ELF-1 (cell line): ENCODE measurements at regions not wholly inside any gene's neighbourhood (a gene's known extent, or its start where the extent isn't known, plus 50 kb on each side); places are given as distances from the start of the nearest gene placed in this dataset.

Experiments
- DNase-seq: peaks from one replicate; pipeline ENCODE4 v3.0.0-alpha.2; 2016; ENCODE audit warnings: low read depth, low spot score

DNA sequence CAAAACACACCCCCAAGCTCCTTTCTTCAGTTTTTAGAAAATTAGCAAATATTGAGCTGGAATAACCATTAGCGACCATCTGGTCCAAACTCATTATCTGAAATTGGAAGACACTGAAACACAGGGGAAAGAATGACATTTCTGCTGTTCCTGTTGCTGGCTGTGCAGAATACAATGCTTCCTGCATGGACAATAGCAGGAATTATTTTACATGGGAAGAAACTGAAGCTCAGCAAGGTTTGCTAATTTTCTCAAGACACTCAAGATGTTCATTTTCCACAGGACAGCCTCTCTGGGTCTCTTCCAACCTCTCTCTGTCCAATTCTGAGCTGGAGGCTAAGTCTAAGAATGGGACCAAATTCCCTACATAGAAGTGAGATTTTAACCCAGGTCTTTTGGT, 81.9 kb upstream of the TNS3 start:
- no peak for DNase-seq

DNA sequence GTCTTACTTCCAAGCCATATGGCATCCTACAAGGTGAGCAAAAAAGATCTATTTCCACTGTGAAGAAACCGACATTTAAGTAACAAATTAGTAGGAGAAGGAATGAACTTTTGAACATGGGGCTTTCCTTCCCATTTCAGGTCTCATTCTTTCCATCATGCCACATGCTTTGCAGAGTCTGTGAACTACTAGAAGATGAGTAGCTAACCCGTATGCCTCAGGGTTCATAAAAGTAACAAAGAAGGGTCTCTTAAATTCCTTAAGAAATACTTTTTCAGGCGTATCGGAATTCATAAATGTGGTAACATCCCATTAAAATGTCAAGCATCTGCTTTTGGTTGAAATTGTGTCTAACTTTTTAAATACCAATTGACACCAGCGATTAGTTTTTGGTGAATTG, 81.3 kb upstream of the TNS3 start:
- no peak for DNase-seq

DNA sequence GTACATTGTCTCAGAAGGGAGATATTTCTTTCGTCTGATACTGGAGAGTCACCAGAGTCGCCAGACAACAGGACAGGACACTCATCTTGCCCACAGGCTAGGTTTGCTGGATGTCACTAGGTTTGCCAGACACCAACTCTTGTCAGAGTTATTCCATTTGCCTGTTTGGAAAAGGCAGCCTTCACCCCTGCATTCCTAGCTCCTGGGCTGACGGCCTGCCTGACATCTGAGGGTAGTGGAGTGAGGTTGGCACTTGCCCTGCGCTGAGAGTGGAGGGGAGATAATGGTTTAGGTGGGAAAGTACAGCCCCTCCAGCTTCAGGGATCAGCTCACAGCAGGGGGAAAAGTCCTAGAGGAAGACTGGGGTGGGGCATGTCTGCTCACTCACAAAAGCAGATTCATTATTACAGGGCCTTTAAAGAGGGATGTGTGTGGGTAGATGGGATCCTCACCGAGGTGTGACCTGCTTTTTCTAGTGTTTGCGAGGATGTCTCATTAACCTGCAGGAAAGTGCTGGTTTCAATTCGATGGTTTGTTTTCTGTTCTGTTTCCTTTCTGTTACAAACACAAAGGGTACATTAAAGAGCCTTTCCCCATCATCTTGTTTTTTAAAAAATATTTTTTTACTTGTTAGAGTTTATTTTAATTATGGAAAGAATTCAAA, 79.3 kb upstream of the TNS3 start:
- DNase-seq = peak; percentile 65

DNA sequence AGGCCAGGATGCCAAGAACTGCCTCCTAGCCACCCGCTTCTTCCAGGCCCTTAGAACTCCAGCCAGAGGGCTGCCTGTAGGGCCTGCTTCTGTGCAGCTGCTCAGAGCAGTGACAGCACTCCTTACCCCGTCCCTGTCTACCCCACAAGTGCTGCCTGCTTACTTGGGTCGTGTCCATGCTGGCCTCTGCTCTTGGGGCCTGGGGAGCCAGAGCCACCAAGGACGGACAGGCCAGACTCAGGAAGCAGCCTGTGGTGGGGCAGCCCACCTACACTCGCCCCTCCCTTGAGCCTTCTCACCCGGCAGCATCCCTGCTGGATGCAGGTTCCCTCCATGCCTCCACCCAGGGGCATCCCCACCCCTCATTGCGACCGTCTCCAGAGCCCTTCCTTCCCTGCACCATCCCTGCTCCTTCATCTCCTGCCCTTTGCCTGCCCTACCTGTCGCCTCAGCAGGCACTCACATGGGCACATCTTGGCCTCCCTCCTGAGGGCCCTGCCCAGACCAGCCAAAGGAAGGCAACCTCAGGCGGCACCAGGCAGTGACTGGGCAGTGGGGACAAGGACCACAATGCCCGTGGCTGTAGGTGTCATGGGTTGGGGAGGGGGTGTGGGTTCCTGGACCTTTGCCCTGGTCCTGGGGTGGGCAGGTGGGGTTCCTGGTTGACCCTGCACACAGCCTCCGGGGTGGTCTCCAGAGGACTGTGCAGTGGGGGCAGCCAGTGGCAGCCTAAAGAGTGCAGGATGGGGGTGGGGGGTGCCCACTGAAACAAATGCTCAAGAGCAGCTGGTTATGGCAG, 78.0 kb upstream of the TNS3 start:
- no peak for DNase-seq

DNA sequence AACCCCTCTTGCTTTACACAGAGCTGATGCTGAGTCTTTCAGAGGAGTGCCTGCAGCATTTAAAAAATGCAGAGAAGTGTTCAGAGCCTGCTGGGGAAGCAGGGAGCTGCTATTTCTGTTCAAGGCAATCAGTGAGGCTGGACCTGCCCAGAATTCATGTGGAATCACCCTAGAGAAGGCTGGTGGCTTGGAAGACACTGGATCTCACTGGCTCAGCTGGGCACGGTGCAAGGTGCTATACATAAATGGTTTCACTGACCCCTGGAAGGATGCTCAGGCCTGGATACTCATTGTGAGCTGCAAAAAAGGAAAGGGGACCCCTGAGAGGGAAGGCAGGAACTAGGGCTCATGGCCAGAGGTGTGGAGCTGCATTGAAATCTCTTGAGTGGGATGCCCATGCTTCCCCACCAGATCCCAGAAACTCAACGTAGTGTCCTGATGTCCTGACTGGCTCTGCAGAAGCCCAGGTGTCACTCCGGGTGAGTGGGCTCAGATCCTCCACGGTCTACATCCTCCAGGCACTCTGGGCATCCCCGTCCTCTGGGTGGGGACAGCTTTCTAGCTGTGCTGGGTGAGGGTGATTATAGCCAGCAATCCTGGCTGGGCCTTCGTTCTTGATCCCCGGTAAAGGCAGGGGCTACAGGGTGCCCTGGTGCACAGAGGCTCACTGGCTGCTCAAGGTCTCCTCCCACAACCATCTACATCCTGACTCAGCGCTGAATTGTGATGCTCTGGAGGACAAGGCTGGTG, 77.2 kb upstream of the TNS3 start:
- DNase-seq = no peak

DNA sequence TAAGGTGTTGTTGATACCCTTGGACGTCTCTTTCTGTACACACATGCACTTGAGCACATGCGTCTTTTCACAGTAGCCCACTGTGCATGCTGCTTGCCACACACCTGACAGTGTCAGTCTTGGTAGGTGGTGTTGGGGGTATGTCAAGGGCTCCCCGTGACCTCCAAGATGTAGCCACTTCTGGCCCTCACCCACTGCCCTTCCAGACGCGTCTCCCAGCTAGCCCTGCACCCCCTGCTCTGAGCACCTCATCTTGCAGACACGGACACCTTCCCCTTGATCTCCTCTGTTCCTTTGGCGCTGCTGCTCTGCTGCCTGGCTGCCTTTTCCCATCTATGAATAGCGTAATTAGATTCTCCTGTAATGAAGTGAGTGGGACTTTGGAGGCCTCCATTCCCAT, 75.2 kb upstream of the TNS3 start:
- DNase-seq = no peak

DNA sequence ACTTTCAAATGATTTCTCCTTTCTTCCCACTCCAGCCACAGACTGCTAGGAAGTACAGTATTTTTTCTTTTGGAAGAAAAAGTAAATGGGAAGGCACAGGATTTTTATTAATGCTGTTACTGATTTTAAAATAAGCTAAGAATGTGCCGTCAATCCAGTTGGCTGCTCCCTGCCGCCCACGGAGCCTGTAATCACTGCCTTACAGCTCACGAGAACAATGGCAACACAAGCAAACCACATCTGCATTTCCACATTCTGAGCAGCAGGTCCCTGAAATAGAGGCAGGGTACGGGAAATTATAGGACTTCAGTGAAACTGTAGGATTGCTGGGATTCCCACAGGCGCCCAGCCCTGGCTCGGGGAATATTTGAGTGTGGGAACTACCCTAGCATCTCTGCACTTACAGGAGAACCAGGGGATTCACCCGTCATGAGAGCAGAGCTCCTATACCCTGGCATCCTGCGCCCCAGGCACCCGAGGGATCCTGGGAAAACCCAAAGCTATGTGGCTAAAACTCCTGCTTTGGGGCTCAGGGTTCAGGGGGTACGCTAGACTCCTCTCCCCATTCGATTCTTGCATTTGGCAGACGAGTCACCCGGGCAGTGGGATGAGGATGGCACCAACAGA, 72.9 kb upstream of the TNS3 start:
- DNase-seq = peak; percentile 22

DNA sequence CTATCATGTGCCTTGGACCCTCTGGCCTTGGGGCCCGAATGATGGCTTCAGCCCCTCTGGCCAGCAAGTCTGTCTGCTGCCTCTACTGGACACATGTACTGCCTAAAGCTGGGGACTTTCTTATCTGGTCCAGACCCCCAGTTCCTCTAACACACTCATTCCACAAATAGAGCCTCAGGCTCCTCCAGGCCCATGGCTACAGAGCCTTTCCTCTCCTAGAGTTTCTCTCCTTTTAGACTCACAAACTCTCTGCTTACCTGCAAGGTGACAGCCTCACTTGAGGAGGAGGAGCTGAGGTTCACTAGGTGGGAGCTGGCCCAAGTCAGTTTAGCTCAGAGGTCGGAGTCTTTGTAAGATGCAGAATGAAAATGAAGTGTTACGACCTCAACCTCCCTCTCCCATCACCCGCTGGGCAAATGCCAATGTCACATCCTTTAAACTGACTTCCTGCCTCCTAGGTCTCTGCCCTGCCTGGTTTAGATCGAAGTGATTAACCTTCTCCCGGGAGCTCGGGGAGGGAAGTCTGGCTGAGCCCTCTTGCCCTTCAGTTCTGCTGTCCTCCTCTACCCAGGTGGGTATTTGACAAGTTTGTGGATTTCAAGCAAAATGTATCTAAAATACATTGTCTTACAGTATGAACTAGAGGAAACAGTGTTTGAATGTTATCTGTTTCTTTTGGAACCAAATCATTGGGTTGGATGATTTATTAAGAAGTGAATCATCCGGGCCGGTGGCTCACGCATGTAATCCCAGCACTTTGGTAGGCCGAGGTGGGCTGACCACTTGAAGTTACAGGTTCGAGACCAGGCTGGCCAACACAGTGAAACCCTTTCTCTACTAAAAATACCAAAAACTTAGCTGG, 71.9 kb upstream of the TNS3 start:
- DNase-seq = peak; percentile 47

DNA sequence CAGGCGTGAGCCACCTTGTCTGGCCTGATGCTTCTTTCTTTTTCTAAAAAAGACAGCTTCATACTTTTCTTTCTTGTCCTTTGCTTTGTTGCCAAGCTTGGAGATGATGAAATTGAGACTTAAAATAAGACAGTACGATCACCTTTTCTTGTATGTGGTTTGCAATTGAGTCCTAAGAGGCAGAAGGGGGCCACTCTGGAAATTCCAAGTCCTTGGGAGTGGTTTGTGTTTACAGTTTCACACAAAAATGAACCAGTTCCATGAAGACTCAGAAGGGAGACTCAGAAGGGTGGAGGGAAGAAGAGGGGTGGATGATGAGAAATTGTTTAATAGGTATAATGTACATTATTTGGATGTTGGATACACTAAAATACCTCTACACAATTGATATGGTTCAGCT, 70.7 kb upstream of the TNS3 start:
- no peak for DNase-seq

DNA sequence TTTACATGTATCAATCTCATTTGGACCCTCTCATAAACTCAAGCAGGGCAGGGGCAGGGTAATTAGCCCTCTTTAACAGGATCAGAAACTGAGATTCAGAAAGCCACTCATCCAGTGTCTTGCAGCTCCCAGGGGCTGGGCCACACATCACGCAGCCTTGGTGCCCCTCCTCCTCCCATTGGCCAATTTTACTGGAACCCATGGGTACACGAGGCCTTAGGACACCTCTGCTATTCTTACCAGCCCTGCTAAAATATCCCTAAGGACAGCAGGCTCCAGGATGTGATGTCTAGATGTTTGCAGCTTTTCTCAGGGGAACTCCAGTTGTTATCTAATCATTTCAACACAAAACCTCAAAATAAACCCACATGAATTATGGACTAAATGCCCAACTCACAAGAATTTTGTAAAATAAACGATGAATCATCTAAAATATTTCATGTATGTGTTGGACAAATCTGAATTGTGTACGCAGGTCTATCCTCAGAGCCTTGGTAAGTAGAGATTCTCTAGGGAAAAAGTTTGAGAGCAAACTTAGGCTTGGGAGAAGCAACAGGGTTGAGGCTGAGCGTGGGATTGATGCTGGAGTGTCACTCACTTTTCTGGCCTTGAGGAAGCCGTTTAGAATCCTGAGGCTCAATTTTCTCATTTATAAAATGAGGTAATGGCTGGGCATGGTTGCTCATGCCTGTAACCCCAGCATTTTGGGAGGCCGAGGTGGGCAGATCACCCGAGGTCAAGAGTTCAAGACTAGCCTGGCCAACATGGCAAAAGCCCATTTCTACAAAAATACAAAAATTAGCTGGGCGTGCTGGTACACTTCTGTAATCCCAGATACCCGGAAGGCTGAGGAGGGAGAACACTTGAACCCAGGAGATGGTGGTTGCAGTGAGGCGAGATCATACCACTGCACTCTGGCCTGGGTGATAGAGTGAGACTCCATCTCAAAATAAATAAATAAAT, 69.7 kb upstream of the TNS3 start:
- no peak for DNase-seq

DNA sequence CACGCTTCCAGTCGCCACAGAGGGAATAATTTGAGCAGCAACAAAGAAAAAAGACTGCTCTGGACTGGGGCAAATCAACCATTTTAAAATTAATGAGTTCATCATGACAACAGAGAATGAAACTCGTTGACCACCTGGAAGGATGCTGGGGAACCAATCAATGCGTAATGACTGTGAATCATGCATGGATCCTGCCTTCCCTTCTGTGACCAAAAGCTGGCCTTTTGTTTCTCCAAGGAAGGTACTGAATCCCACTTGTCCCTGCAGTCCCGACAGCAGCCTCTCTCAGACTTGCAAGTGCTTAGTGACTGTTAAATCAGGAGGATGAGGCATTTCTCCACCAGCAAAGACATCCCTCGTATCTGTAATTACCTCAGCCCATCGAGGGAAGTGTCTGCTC, 68.0 kb upstream of the TNS3 start:
- no peak for DNase-seq

DNA sequence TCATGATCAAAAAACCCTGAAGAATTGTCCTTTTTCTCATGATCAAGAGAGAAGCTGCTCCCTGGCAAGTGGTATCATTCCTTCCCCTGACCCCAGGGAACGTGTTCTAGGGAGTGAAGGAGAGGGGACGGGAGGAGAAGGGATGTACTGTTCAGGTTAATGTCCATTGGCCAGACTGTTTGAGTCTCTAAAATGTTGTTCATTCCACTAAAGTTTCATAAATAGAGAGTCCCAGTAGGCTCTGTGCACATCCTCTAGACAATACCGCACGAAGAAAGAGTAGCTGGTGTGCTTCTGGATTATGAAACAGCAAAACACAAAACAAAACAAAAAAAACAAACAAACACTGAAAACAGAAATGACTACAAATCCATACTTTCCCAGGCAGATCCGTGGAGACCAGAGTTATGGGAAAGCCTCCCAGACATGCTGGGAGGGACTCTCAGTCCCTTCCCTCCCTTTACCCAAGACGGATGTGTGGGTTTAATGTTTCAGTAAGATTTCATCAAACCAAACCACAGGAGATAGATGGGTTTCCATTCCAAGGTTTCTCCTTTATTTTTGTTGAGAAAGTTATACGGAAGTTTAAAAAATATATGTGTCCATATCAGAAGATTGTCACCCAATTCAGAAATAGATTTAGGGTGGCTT, 66.5 kb upstream of the TNS3 start:
- DNase-seq = no peak

DNA sequence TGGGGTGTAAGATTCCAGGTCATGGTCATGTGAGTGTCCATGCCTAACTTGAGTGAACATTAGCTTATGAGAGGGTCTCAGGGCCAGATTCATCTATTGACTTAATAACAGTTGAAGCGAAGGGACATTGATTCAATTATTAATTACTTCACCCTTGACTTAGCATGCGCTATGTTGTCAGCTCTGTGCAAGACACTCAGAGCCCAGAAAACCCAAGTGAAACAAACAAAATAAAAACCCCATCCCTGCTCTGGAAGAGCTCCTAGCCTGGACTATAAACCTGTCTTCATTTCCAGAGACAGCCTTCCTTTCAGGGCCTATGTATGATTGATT, 66.0 kb upstream of the TNS3 start:
- no peak for DNase-seq

DNA sequence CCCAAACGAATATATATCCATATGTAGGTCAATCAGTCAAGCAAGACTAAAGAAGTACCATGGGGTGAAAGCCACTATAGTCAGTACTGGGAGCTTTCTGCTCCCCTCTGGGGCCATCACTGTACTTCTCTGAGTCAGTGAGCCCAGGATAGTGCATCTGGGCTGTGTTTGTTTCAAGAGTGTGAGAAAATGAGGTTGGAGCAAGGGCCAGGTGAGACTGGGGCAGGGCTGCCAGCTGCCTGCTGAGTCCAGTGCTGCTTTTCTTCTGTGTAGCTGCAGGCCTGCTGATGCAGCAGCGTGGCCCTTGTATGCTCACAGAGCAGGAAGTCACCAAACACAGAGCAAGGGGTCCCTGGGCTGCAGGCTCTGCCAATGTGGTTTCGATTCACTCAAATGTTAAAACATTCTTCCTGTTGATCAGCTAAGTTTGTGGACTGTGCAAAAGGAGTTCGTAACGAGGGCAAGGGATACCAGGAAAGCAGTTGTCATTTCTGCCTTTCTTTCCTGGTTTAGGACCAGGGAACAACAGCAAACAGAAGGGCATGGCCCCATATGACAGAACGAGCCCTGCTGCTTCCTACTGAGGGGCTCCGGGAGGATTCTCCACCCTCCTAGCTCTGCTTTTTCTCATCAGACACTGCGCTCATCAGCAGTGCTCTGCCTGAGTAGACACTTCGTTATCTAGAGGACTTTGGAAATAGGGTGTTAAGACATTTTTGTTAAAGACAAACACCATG, 65.4 kb upstream of the TNS3 start:
- peak; percentile 35 for DNase-seq

DNA sequence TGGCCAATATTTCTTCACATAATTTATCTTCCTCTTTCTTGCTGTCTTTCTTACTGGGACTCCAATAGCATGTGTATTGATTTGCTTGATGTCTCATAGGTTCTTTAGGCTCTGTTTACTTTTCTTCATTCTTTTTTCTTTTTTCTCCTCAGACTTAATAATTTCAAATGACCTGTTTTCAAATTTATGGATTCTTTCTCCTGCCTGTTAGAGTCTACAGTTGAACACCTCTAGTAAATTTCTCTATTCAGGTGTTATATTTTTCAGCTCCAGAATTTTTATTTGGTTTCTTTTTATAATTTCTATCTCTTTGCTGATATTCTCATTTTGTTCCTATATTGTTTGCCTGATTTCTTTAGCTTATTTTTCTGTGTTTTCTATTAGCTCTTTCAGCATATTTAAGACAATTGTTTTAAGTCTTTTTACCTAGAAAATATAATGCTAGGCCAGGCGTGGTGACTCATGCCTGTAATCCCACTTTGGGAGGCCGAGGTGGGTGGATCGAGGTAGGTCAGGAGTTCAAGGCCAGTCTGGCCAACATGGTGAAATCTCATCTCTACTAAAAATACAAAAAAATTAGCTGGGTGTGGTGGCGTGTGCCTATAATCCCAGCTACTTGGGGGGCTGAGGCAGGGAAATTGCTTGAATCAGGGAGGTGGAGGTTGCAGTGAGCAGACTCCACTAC, 61.9 kb upstream of the TNS3 start:
- DNase-seq = no peak

DNA sequence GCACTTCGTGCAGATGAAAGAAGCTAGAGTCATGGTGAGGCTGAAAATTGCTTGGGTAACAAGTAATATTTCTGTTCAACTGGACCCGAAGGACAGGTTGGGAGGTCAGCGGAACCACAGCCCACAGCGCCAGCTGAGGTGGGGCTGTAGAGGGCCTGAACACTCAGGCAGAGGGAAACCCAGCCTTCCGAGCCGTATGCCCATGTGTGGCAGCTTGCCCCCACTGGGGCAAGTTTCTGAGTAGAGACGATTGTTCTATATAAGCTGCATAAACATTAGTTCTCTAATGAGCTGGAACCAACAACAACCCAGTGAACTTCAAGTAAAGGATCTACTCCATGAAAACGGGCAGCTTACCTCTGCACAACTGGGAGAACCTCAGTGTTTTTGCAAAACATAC, 58.4 kb upstream of the TNS3 start:
- DNase-seq = no peak

DNA sequence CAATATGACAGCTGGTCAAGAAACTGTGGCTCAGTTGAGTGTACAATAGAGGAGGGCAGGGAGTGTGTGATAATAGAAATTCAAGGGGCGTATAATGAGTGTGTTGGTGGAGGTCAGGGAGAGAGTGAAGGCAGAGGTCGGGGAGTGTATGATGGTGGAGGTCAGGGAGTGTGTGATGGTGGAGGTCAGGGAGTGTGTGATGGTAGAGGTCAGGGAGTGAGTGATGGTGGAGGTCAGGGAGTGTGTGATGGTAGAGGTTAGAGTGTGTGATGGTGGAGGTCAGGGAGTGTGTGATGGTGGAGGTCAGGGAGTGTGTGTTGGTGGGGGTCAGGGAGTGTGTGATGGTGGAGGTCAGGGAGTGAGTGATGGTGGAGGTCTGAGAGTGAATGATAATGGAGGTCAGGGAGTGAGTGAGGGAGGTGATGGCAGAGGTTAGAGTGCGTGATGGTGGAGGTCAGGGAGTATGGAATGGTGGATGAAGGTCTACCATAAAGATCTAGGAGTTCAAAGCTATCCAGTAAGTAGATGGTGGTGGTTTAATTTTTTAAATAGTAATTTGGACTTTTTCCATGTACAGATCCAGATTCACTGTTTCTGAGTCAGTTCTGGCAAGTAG, 57.7 kb upstream of the TNS3 start:
- DNase-seq = no peak

DNA sequence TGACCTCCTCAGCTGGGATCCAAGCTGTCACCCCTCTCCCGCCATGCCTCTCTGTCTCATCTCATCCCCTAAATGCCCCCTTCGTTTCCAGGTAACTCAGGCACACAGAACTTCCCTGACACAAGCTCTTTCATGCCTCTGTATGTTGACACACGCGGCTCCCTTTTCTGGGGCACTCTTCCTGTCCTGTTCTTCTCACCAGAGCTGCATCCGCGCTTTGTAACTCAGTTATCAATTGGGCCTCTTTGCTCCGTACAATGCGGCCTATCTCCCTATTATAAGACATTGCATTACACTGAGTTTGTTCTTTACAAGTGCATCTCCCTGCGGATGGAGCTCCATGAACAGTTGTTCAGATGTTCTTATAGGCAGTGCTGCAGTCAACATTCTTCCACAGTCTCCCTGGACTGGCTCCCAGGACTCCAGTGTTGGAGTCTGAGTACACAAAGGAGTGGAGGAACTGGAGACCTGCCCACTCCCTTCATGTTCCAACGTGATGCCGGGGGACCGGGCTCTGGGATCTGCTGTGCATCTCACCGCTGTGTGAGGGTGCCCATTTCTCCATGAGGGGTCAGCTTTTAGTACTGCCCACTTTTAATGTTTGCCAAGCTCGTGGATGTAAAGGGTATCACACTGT, 56.9 kb upstream of the TNS3 start:
- DNase-seq = no peak
